RWPE1 (cell line): ENCODE measurements at regions not wholly inside any gene's neighbourhood (a gene's known extent, or its start where the extent isn't known, plus 50 kb on each side); places are given as distances from the start of the nearest gene placed in this dataset.
A peak's percentile ranks its signal among the peaks of the same experiment; 100 is the strongest.

Source experiments
- CTCF ChIA-PET: fragments of 350-600 bp; sonication (Branson Sonifier 250); formaldehyde crosslinking; extraction: SDS; loops from one replicate; lab custom pipeline; 2021; lab: Yijun Ruan, JAX
- POLR2A ChIA-PET: fragments of 400-600 bp; formaldehyde crosslinking; extraction: SDS; loops from one replicate; lab custom pipeline; 2020; ENCODE audit warnings: antibody characterized with exemption; ENCODE audit not compliant: low non-redundant PET; lab: Yijun Ruan, JAX
- DNase-seq: peaks from one replicate; pipeline ENCODE4 v3.0.0; 2012; ENCODE audit warnings: low spot score
- H3K27ac ChIP-seq: fragments of 450-650 bp; 2 replicates; pipeline ENCODE4 v1.5.1; 2017
- CTCF ChIP-seq: fragments of 450-650 bp; conservative IDR thresholded peaks from 2 replicates; pipeline ENCODE4 v1.5.1; 2017; ENCODE audit warnings: low read depth, mild to moderate bottlenecking

DNA sequence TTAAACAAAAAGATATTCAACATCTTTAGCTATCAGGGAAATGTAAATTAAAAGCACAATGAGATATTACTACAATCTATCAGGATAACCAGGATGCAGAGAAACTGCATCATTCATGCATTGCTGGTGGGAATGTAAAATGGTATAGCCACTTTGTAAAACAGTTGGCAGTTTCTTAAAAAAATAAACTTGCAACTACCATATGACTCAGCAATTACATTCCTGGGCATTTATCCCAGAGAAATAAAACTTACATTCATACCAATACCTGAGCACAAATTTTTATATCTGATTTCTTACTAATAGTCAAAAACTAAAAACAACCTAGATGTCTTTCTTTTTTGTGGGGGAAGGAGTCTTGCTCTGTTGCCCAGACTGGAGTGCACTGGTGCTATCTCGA lies 190.3 kb upstream of the TAB2 start:
- POLR2A ChIA-PET, result no interaction called here
- peak overlapping the region; percentile 74 for H3K27ac ChIP-seq
- no peak for TF ChIP-seq CTCF
- DNase-seq, result no peak
- CTCF ChIA-PET, result no interaction called here

DNA sequence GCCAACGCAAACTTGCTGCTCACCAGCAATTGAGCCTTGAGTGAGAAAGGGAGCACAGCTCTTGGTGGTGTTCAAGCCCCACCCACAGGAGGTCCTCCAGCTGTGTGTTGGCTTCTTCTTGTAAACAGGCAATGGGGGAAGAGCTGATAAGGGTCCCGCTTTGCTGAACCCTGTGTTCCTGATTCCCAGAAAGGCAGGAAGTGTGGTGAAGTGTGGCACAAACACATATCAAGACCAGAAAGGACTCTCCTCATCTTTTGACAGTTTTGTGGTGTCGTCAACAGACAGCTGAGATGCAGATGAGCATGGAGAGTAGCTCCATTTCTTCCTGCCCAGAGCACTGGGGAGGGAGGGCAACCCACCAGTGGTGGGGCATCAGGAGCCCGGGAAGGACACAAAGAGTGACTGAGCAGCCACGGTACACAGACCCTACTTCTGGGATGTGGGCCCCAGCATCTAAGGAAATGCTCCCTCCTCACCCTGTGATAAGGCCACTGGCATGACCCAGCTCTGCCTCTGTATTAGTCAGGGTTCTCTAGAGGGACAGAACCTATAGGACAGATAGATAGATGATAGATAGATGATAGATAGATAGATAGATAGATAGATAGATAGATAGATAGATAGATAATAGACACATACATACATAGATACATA lies 188.9 kb upstream of the TAB2 start:
- no peak overlapping the region for H3K27ac ChIP-seq
- ChIA-PET CTCF (no interaction called here), POLR2A (no interaction called here)
- TF ChIP-seq CTCF, result no peak
- no peak for DNase-seq

GRCh38 chr6:149129371-149130077 lies 188.0 kb upstream of the TAB2 start:
- no peak overlapping the region; the same call in 1 of the 2 replicates for H3K27ac ChIP-seq
- CTCF ChIA-PET, result interaction anchor here (0.6 kb wide), 1 partner anchor 84 kb away, joined by 3 read pairs; no protein-coding TSS in a partner anchor
- TF ChIP-seq CTCF, result no peak
- peak; percentile 27 for DNase-seq
- POLR2A ChIA-PET, result no interaction called here

DNA sequence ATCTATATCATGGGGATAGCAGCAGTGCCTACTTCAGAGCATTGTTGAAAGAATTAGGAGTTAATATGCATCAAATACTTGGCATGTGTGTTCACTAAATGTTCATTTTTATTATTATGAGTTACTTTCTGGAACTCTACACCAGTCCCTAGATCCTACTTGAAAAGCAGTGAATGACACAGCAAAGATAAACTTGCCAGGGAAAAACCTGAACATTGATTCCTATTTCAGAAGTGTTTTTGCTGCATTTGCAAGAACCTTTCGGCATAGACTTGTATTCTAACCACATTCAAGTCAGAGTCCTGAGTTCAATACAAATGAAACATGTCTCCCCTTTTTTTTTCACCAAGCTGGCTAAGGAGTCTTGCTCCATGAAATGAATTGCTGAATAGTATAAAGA lies 187.4 kb upstream of the TAB2 start:
- ChIA-PET CTCF (no interaction called here), POLR2A (no interaction called here)
- TF ChIP-seq CTCF, result no peak
- no peak for DNase-seq
- no peak overlapping the region for H3K27ac ChIP-seq

- ChIA-PET POLR2A (no interaction called here), CTCF (no interaction called here)
These were observed 187.0 kb upstream of the TAB2 start for GRCh38 chr6:149130508-149130907.

GRCh38 chr6:149131891-149132290 lies 185.6 kb upstream of the TAB2 start:
- POLR2A ChIA-PET, result no interaction called here
- TF ChIP-seq CTCF, result no peak

More at GRCh38 chr6:149130508-149130907, 187.0 kb upstream of the TAB2 start:
- no peak for DNase-seq
- no peak for TF ChIP-seq CTCF
- H3K27ac ChIP-seq, result no peak overlapping the region

More at GRCh38 chr6:149131891-149132290, 185.6 kb upstream of the TAB2 start:
- no peak for DNase-seq
- no peak overlapping the region for H3K27ac ChIP-seq
- CTCF ChIA-PET, result no interaction called here
